HK-2 (cell line): ENCODE measurements at regions not wholly inside any gene's neighbourhood (a gene's known extent, or its start where the extent isn't known, plus 50 kb on each side); places are given as distances from the start of the nearest gene placed in this dataset.

Source experiments
- DNase-seq: peaks from one replicate; pipeline ENCODE4 v3.0.0-alpha.2; 2018; ENCODE audit not compliant: unreplicated experiment

DNA sequence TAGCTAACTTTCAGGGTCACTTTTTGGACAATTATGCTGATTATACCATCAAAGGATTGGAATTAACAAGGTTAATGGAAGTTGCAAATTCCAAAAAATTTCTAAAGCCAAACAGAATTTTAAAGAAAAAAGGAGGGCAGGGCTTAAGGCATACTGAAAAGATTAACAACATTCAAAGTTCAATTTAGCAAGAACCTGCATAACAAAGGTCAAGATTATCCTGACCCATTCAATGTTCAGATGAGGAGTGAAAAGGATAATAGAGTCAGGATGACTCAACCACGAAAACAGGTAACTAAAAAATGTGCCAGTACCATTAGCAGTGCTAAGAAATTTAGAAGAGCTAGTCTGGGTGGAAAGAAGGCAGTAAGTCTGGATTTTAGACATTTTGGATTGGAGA lies 139.8 kb upstream of the HNMT start:
- no peak for DNase-seq

DNA sequence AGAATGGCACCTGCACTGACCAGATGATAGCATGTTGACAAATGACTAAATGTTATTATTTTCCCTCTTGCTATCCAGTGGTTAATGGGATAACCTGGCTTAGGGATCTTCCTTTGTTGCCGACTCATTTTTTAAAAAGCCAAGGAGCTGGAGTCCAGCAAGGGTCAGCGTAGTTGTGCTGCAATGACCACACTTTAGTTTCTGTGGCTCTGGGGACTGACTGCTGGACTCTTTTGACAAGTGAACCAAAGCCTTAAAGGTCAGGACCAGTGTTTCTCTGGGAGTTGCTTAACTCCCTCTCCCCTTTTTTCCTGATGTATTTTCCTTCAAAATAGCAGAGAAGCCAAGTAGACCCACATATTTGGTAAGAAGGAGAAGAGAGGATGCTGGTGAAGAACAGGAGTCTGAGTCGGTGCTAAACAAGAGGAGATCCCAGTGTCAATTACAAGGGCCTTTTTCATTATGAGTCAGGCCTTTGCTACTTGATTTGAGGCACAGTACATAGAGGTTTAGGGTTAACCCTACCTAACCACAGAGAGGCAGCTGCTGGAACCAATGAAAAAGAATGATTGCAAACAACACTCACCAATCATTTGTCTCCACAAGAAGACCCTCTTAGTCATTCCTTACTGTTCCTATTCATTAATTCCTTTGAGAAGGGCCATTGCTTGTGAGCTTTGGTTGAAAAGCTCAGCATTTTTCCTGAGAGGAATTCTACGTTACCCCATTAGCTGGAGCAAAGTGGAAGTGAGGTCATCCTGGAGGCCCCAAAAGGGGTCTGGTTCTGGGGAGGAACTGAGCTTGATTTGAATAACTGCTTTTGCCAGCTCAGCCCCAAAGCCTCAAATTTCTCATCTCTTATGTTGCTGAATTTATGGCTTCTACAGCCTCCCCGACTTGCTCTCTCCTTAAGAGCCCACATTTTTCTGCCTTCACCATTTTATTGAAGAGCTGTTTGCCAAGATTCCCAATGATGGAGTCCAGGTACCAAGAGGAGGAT lies 137.6 kb upstream of the HNMT start:
- DNase-seq: no peak

DNA sequence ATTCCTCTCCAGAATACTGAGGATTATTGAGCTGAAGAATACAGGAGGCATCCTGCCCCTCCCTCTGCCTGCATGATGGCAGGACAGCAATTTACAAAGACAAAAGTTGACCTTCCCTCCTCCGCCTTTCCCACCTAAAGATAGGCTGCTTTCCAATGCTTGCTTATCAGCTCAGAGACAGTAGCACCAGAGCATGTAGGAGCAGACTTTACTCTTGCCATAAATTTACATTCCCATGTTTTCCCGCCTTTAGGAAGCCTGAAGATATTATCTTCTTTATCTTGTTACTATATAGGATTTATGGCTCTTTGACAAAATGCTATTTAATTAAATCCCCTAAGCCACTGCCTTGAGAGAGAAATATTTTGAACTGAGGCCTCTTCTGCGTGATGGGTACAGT lies 135.6 kb upstream of the HNMT start:
- no peak for DNase-seq

DNA sequence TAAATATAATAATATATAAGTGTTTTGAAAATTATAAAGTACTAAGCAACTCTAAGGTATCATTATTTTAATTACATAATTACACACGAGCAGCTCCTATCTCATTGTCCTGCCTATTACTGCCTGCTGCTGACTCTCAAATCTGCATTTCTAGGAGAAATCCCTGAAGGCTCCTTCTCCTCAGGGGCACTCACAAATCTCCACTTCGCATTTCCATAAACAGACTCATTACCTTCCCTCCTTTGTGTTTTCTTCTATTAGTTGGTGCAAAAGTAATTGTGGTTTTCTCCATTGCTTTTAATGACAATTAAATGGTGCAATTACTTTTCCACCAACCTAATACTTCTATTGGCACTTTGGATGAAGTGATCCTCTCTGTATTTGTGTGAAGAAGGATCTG lies 135.0 kb upstream of the HNMT start:
- no peak for DNase-seq

DNA sequence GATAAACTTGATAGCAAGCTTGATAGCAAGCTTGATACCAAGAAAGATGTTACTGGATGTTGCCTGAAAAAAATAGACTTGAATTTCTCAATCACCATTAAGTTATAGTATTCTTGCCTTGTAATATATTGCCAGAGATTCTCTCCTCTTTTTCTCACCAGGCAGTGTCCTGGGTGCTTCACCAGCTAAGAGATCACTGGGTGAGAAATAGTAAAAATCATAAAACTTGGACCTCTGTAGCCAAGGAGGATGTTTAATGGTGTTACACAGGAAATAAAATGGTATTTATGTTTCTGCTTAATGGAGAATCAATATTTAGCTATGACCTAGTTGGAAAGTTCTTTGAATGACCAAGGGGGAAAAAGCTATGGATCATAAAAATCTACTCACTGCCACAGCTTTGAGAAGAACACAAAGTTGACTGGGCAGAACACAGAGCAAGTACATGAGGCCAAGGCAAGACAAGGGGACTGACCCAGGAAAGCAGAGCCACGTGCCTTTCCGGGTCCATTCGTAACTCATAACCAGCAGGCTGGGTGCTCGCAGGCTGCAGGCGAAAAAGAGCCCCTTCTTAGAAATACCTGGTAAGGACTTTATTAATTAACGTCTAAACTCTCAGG lies 129.4 kb upstream of the HNMT start:
- no peak for DNase-seq

DNA sequence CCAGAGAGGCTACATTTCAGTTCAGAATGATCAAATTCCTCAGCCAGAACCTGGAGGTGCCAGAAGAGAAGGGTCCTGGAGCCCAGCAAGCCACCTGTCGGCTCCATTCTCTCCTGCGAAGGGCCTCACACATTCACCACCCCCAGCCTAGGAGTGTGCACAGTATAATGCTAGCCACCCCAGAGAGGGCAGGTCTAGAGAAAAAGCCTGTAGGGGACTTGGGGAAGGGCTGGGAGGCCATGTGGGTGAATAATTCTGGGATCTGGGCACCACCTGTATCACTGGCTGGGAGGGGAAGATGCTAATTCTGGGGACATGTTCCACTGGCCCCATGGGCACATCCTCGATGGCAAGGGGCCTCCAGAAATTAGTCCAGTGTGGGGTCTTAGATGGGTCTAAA lies 127.6 kb upstream of the HNMT start:
- no peak for DNase-seq

DNA sequence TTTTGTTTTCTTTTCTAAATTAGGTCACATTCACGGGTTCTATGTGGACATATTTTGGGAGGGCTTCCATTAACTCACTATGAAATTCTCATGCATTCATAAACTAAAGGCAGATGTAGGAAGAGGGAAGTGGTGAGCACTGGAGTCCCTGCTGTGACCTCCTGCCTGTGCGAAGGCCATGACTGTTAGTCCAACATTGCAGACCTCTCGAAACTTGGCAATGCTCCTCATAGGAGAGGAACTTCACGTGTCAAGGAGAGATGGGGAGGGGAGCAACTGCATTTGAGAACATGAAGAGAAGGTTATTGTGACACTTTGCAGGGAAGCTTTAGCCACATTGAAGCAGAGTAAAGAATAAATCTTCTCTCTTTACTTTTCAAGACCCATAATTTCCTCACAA lies 126.4 kb upstream of the HNMT start:
- no peak for DNase-seq

DNA sequence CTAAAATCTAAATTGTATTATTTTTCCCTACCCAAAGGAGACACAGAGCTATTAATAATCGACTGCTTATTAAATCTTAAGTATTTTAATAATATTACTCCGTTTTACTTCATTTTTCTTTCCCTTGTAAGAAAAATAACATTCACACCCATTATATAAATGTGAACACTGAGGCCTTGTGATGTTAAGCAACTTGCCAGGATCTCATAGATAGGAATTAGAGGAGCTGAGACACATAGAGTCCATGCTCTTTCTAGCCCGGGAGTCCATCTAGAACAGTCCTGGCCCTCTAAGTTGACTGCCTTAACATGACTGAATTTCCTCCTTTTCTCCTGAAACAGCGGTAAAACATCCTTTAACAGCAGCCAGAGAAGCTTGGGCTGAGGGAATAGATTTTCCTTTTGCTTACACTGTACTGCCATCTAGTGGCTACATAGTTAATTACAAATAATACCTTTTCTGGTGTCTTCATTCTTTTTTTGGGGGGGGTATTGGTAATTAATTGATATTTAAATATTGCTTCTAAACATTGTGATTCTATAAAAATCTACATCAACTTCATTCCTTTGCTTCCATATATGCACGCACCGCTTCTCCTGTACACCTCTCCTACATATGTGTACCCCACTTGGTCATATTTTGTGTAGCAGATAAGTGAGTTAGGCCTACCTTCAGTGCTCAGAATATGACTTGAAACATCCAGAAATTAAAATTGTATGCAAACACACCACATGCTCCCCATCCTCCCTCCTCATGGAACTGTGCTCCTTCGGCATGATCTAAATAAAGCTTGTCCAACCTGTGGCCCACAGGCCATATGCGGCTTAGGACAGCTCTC lies 125.8 kb upstream of the HNMT start:
- DNase-seq: peak; percentile 12

DNA sequence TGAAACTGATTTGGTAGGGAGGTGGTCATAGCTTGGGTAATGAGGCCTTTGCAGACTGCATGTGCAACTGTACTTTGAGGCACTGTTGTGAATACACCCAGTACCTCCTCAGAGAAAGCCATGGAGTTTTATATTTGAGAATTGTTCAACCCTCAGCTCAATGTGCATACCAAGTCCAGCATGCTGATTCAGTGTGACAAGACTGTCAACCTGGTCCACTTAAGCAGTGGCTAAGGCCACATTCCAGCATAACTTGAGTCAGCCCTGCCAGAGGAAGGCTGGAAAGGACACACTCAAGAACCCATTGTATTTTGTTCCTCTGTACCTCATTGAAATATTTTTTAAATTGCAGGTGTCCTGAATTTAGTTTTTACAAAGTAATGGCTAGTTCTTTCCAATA lies 121.8 kb upstream of the HNMT start:
- DNase-seq: no peak

DNA sequence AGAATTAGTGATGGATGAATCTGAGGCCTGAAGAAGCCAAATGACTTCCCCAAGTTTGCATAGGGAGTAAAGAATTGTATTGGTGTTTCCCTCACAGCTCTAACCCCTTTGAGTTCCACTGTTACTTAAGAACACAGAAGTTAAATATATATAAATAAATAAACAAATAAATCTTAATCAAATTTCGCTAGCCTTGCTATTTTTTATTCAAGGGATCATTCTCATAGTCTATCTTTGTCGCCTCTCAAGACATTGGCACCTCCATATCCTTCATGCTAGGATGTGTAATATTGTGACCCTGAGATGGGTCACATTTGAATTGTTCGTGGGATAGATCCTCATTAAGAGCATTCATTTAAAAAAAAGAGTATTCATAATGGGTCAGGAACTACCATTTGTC lies 121.3 kb upstream of the HNMT start:
- no peak for DNase-seq

DNA sequence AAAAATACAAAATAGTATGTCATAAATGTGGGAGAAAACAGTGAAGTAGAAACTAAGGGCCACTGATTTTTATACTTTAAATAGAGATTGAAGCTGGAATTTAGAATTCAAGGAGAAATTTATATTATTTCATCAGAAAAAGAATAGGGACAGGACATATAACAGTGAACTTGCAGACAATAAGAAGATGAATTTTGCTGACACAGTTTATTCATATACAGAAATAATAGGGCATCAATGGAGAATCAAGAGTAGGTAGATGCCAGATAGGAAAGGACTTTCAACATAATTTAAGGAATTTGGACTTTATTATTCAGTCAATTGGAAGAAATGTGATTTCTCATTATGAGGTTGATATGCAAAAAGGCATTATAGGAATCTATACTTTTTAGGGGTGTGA lies 118.9 kb upstream of the HNMT start:
- no peak for DNase-seq

DNA sequence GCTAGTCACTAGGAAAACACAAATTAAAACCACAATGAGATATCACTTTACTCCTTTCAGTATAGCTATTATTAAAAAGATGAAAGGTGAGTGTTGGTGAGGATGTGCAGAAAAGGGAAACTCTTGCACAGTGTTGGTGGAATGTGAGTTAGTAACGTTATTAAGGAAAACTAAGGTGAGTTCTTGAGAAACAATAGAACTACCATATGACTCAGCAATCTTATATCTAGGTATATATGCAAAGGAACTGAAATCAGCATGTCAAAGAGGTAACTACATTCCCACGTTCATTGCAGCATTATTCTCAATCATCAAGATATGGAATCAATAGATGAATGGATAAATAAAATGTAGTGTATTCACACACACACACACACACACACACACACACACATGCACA lies 117.3 kb upstream of the HNMT start:
- no peak for DNase-seq

DNA sequence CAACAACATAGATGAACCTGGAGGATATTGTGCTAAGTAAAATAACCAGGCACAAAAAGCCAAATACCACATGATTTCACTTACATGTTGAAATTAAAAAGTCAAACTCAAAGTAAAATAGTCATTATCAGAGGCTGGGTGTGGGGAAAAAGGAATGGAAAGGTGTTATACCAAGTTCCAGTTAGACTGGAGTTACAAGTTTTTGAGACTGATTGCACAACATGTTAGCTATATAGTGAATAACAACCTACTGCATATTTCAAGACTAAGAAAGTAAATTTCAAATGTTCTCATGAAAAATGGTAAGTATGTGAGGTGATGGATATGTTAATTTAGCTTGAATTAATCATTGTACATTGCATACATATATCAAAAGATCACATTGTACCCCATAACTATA lies 116.8 kb upstream of the HNMT start:
- no peak for DNase-seq

DNA sequence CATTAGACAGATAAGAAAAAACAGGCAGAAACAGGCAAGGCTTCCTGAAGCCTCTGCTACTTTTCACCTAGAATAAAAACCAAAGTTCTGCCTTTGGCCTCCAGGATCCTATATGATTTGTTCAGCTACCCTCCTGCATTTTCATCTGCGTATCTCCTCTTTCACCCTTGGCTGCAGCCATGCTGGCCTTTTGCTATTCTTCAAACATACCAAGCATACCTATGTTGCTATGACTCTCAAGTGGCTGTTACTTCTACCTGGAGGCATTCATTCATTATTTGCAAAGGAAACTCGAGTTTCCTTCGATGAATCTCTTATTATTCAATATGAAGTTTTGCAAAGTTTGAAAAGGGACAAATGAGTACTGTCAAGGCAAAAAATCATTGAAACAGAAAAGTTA lies 106.4 kb upstream of the HNMT start:
- DNase-seq: no peak

DNA sequence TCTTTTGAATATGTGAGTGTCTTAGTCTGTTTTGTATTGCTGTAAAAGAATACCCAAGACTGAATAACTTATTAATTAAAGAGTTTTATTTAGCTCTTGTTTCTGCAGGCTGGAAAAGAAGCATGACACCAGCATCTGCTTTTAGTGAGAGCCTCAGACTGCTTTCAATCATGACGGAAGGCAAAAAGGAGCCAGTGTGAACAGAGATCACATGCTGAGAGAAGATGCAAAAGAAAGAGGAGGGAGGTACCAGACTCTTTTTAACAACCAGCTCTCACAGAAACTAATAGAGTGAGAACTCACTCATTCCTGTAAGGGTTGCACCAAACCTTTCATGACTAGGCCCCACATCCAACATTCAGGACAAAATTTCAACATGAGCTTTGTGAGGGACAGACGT lies 101.6 kb upstream of the HNMT start:
- DNase-seq: no peak

DNA sequence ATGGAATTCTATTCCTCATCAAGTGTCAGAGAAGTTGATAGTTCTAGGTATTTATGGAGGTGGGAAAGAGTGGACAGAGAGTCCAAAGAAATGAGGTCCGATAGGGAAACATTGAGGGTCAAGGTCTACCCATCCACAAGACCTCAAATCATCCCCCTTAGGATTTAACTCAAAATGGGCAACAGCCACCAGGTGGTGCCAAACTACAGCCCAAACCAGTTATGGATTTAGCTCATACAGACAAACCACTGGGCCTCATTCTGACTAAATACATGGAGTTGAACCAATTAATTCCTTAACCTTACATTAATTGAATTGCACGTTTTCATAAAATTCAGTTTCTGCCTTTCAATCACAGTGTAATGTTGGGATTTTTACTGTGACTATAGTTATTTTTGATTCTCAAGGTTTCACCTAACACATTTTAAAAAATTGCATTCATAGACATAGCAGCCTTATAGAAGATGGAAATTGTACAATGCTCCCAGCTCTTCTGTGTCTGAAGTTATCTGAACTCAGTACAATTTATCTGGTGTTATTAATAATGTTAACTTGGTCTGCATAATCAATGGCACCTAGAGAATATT lies 98.2 kb upstream of the HNMT start:
- peak; percentile 41 for DNase-seq

DNA sequence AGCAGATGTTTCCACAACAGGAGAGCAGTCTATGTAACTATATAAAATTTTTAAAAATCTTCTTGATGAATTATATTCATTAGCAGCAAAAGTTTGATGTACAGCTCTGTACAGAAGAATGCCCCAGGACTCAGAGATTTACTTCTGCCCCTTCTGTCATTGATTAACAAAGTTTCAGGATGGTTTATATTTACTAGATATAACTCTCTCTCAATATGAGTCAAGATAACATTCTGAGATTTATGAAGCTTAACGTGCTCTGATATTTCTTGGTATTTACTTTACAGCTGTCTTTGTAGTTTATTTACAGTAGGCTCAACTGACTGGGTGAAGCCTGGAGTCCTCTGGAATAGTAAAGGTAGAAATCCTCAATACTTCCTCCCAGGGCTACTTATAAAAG lies 93.6 kb upstream of the HNMT start:
- no peak for DNase-seq

DNA sequence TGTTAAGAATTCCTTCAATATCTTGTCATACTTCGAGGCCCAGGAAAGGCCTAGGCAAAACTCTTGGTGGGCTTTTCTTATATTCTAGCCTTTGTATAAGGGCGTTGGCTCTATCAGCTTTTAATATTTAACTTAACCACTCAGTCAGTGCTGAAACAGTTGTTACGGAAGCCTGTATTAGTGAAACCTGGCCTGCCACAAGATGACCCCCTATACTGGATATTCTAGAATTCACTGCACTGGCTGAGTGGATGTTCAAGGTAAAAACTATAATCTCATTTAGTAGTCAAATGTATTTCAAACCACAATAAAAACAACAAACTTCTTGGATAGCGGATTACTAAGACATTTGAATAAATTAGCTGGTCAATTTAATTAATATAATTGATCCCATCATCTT lies 91.7 kb upstream of the HNMT start:
- no peak for DNase-seq

DNA sequence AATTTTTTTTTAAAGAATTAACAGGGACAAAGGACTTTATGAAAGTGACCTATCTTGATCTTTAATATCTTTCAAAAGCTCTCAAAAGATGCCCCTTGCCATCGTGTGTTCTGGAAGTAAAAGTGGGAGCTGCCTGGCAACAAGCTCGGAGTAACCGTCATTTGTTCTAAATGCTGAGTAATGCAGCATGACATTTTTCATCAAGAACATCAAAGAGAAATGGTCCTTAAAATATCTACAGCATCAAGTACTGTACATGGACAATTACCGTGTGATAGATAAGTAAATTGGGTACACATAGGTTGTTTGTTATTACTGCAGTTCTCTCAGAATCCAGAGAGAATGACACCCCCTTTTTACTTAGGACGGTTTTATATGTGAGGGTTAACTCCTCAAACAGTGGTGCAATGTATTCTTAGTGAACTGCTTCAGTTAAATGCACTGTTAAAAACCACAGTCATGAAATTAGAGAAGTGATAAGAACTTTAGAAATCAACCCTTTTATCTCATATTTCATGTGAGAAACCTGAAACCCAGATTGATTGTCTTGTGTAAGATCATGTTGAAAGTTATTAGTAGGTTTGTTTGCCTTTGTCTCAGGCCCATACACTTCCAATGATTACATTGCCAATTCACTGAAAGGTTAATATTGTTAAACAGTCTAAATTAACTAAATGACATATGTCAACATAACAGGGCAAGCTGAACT lies 90.6 kb upstream of the HNMT start:
- DNase-seq: no peak

DNA sequence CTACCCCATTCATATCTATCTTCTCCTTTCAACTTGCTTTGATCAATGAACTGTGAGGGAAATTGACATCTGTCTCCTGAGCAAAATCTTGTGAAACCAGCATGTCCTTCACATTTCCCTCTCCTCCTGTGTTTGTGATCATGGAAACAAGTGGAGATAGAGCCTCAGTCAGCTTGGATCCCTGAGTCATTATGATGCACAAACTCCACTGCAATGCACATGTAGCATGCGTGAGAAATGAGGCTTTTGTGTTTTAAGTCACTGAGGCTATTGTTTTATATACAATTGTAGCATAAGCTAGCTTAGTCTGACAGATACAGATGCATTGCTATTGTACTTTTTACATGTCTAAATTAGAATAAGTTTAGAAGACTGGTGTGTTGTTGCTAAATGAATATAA lies 85.2 kb upstream of the HNMT start:
- DNase-seq: no peak

DNA sequence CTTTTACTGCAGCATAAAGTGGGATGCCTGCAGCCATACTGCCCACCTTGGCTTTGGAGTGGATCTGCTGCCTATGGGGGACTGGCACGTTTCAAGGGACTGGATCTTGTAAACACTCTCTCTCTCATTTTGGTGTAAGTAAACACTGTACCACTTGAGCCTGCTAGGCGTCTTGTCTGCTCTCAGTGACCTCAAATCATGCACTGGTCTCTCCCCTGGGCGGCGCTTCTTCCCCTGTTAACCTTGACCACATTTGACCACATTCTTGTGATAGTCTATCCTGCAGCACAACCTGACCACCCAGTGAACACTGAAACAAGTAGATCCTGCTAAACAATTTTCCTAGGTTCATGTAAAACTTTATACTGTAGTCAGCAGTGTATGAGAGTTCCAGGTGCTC lies 82.6 kb upstream of the HNMT start:
- no peak for DNase-seq
